ENCODE measurements at regions not wholly inside any gene's neighbourhood (a gene's known extent, or its start where the extent isn't known, plus 50 kb on each side); places are given as distances from the start of the nearest gene placed in this dataset.

DNA sequence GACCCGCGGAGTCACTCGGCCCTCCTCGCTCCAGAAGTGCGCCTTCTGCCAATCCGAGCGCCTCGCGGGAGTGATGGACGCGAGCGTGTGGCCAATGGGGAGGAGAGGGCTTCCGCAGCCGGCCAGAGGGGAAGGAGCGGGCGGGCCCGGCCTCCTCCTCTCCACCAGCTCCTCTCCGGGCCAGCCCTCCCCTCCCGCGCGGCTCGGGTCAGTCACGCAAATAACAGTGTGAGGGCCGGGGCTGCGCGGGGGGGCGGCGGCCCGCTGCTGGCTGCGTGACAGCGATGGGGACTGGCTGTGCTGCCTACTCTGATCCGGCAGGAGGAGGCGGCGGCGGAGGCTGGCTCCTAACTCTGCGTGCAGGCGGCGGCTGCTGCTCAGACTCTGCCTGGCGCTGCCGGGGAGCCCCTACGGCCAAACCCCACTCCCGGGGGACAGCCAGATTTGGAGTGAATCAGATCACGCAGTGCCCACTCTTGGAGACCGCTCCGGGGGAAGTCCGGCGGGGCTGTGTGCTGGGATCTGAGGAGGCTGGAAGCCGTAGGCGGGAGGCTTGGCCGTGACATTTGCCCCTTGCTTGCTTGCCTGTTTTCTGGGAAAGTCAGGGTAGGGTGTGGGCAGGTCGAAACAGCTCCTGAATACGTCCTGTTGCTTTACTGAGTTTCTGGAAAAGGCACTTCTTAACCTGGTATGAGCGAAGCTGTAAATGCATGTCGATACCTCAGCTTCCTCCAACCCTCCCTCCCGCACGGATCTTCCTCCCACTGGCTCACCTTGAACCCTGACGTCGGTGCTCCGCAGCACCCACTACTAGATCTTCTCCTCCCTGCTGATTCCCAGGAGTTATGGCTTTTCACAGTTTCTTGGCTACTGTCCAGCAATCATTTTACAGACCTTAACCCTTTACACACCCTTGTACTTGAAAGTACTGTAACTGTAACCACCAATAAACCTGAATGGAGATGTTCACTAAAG lies 97.9 kb upstream of the SERTAD2 start:
- peak overlapping the region; percentile 98 for H3K27ac ChIP-seq (ENCODE audit: low read depth, low read length)
- H3K4me3 ChIP-seq (ENCODE audit: low read depth, low read length): peak overlapping the region; percentile 97
- under 1% methylated on average over 59 of the region's 59 CpGs for WGBS (ENCODE audit: insufficient coverage)
- peak in 4 of 6 donors; percentile 74 to 99 (median 93) for DNase-seq (ENCODE audit: low read depth in 4 of 6, low spot score in 6 of 6)
- H3K4me1 ChIP-seq (ENCODE audit: control insufficient read depth, insufficient read depth, low read length): peaks cover 6% of the 10 kb centered on the region
- no peaks in the 10 kb centered on the region for H3K36me3 ChIP-seq (ENCODE audit: control insufficient read depth, insufficient read depth, low read length)
- no peaks in the 10 kb centered on the region for H3K9me3 ChIP-seq (ENCODE audit: control insufficient read depth, insufficient read depth, low read length)
- H3K27me3 ChIP-seq (ENCODE audit: control insufficient read depth, insufficient read depth, low read length): no peaks in the 10 kb centered on the region

DNA sequence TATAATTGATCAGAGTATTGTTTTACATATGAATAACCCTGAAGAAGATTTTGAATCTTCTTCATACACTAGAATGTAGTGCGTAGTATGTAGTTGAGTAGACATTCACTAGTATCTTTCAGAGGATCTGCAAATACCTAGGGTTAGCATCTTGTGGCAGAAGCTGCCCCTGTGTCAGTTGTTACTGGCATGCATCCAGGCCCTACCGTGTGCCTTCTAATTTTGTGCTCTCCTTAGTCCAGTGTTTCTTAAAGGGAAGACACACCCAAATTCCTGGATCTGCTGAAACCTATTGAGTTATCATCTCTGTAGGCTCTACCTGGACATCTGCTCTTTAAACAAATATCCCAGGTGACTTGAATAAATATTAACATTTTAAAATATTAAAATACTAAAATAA lies 99.7 kb upstream of the SERTAD2 start:
- no peak overlapping the region for H3K27ac ChIP-seq (ENCODE audit: low read depth, low read length)
- no peaks in the 10 kb centered on the region for H3K9me3 ChIP-seq (ENCODE audit: control insufficient read depth, insufficient read depth, low read length)
- H3K36me3 ChIP-seq (ENCODE audit: control insufficient read depth, insufficient read depth, low read length): no peaks in the 10 kb centered on the region
- no peak overlapping the region for H3K4me3 ChIP-seq (ENCODE audit: low read depth, low read length)
- peaks cover 6% of the 10 kb centered on the region for H3K4me1 ChIP-seq (ENCODE audit: control insufficient read depth, insufficient read depth, low read length)
- H3K27me3 ChIP-seq (ENCODE audit: control insufficient read depth, insufficient read depth, low read length): no peaks in the 10 kb centered on the region
- DNase-seq (ENCODE audit: low read depth in 4 of 6, low spot score in 6 of 6): no peak
- WGBS (ENCODE audit: insufficient coverage): 30% methylated on average over 1 of the region's 2 CpGs

DNA sequence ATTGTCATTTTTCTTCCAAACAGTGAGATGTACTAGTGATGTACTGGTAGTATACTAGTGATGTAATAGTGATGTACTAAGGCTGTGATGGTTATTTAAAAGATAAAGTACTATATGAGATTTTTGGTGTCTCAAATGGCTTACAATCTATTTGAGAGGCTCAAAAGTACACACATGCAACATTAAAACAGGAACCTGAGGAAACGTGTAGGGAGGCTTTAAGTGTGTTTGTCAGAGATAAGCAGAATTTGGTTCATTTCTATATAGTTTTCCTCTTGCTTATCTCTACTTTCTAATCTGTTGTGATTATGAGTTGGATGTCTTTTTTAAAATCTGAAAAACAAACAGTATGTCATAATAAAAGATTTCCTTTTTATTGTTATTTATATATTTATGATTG lies 100.9 kb upstream of the SERTAD2 start:
- no CpG with 5 or more reads among the region's 1 CpG for WGBS (ENCODE audit: insufficient coverage)
- H3K9me3 ChIP-seq (ENCODE audit: control insufficient read depth, insufficient read depth, low read length): no peaks in the 10 kb centered on the region
- H3K27me3 ChIP-seq (ENCODE audit: control insufficient read depth, insufficient read depth, low read length): no peaks in the 10 kb centered on the region

DNA sequence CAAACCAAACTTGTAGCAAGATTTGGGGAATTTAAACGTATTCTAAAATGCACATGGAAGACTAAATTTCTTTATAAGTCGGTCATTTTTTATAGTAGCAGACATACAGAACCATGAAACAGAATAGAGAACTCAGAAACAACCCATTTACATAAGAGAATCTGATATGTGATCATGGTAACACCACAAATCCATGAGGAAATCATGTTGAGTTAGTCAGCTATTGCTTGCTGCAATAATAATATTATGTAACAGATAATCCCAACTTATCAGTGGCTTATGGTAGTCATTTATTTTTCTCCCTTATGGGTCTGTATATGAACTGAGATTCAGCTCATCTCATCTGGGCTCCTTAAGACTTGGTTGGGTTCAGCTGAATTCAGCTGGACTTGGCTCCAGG lies 103.4 kb upstream of the SERTAD2 start:
- no peak overlapping the region for H3K27ac ChIP-seq (ENCODE audit: low read depth, low read length)
- no CpG with 5 or more reads among the region's 2 CpGs for WGBS (ENCODE audit: insufficient coverage)
- no peak for DNase-seq (ENCODE audit: low read depth in 4 of 6, low spot score in 6 of 6)
- H3K36me3 ChIP-seq (ENCODE audit: control insufficient read depth, insufficient read depth, low read length): no peaks in the 10 kb centered on the region
- no peaks in the 10 kb centered on the region for H3K27me3 ChIP-seq (ENCODE audit: control insufficient read depth, insufficient read depth, low read length)
- no peaks in the 10 kb centered on the region for H3K4me1 ChIP-seq (ENCODE audit: control insufficient read depth, insufficient read depth, low read length)
- H3K9me3 ChIP-seq (ENCODE audit: control insufficient read depth, insufficient read depth, low read length): no peaks in the 10 kb centered on the region
- no peak overlapping the region for H3K4me3 ChIP-seq (ENCODE audit: low read depth, low read length)

More for the DNA sequence above, 100.9 kb upstream of the SERTAD2 start:
- Histone ChIP-seq H3K4me3 (ENCODE audit: low read depth, low read length) (no peak overlapping the region), H3K36me3 (ENCODE audit: control insufficient read depth, insufficient read depth, low read length) (no peaks in the 10 kb centered on the region), H3K4me1 (ENCODE audit: control insufficient read depth, insufficient read depth, low read length) (peaks cover 6% of the 10 kb centered on the region), H3K27ac (ENCODE audit: low read depth, low read length) (no peak overlapping the region)
- DNase-seq (ENCODE audit: low read depth in 4 of 6, low spot score in 6 of 6): no peak

DNA sequence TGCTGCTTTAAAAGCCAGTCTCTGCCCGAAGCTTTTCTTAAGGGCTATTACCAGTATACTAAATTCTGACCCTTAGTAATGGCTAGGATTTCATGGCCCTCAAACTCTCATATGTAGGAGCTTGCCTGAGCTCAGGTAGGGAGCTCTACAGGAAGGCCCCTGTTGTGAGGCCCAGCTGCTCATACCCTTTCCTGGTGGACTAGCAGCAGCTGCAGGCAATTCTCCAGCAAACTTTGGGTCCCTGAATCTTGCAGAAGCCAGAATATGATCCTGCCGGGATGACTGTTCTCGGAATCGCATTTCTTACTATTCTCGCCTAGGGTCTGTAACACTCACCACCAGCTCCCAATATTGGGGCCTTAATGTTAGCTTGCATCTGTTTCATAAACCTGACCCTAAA lies 106.4 kb upstream of the SERTAD2 start:
- 92% methylated on average over 2 of the region's 5 CpGs for WGBS (ENCODE audit: insufficient coverage)
- no peaks in the 10 kb centered on the region for H3K9me3 ChIP-seq (ENCODE audit: control insufficient read depth, insufficient read depth, low read length)
- H3K4me3 ChIP-seq (ENCODE audit: low read depth, low read length): no peak overlapping the region
- H3K4me1 ChIP-seq (ENCODE audit: control insufficient read depth, insufficient read depth, low read length): no peaks in the 10 kb centered on the region
- DNase-seq (ENCODE audit: low read depth in 4 of 6, low spot score in 6 of 6): no peak
- no peaks in the 10 kb centered on the region for H3K36me3 ChIP-seq (ENCODE audit: control insufficient read depth, insufficient read depth, low read length)
- H3K27me3 ChIP-seq (ENCODE audit: control insufficient read depth, insufficient read depth, low read length): no peaks in the 10 kb centered on the region
- no peak overlapping the region for H3K27ac ChIP-seq (ENCODE audit: low read depth, low read length)

DNA sequence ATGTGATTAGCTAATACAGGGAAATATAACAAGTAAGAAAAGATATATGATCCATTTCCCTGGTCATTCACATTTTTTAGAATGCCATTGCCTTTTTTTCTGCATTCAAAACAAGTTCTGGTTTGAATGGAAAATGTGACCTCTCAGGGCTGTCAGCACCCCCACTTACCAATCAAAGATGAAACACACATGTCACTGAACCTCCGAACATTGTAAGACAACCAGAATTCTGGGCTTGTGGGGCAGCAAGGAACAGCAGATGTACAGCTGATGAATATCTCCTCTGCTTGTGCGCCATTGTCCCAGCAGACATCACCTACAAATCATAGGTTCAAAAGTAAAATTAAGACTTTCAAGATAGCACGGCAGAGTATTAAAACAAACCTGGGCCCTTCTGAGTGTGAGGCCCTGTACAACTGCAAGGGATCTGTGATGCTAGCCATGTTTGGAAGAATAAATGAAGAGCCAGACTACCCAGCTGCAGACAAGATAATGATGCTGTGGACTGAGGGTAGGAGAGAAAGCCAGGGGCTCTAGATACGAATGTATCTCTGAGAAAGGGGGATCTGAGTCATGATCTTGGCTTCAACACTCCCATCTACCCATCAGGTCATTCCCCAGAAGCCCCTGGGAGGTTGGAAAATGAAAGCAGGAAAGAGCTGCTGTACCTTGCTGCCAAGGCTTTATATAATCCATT lies 108.7 kb upstream of the SERTAD2 start:
- no peak for DNase-seq (ENCODE audit: low read depth in 4 of 6, low spot score in 6 of 6)
- Histone ChIP-seq H3K4me3 (ENCODE audit: low read depth, low read length) (no peak overlapping the region), H3K27me3 (ENCODE audit: control insufficient read depth, insufficient read depth, low read length) (peaks cover 3% of the 10 kb centered on the region), H3K36me3 (ENCODE audit: control insufficient read depth, insufficient read depth, low read length) (no peaks in the 10 kb centered on the region), H3K9me3 (ENCODE audit: control insufficient read depth, insufficient read depth, low read length) (no peaks in the 10 kb centered on the region), H3K27ac (ENCODE audit: low read depth, low read length) (no peak overlapping the region), H3K4me1 (ENCODE audit: control insufficient read depth, insufficient read depth, low read length) (no peaks in the 10 kb centered on the region)
- WGBS (ENCODE audit: insufficient coverage): 96% methylated on average over 3 of the region's 4 CpGs

DNA sequence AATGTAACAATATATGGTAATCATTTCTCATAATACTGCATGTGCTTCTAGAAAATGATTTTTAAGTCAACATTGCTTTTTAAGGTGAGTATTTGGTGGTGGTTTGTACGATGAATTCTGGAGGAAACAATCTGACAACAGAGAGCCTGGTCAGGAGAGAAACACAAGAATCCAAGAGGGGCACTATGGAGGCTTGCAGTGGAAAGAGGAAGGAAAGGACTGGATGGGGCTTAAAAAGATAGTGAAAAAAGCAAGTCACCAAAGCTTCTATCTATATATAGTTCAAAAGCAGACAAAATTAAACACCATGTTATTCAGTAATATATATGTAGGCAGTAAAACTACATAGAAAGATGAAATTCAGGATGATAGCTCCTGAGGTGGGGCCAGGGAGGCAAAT lies 109.4 kb upstream of the SERTAD2 start:
- DNase-seq (ENCODE audit: low read depth in 4 of 6, low spot score in 6 of 6): no peak
- Histone ChIP-seq H3K4me1 (ENCODE audit: control insufficient read depth, insufficient read depth, low read length) (no peaks in the 10 kb centered on the region), H3K27me3 (ENCODE audit: control insufficient read depth, insufficient read depth, low read length) (peaks cover 3% of the 10 kb centered on the region), H3K36me3 (ENCODE audit: control insufficient read depth, insufficient read depth, low read length) (no peaks in the 10 kb centered on the region), H3K4me3 (ENCODE audit: low read depth, low read length) (no peak overlapping the region), H3K27ac (ENCODE audit: low read depth, low read length) (no peak overlapping the region), H3K9me3 (ENCODE audit: control insufficient read depth, insufficient read depth, low read length) (no peaks in the 10 kb centered on the region)
- 100% methylated on average over 1 of the region's 1 CpG for WGBS (ENCODE audit: insufficient coverage)

DNA sequence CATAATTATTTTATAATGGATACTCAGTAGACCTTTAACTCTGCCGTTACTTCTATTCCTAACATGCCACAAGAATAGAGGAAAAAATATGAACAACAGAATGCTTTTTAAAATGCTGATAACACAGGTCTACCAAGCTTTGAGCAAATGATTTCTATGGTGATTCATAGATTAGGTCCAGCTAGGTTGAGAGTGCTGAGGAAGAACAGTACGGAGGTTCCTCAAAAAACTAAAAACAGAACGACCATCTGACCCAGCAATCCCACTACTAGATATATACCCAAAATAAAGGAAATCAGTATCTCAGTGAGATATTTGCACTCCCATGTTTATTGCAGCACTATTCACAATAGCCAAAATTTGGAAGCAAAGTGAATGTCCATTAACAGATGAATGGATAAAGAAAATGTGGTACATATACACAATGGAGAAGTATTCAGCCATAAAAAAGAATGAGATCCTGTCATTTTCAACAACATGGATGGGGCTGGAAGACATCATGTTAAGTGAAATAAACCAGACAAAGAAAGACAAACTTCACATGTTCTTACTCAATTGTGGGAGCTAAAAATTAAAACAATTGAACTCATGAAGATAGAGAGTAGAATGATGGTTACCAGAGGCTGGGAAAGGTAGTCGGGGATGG lies 111.6 kb upstream of the SERTAD2 start:
- Histone ChIP-seq H3K4me3 (ENCODE audit: low read depth, low read length) (no peak overlapping the region), H3K9me3 (ENCODE audit: control insufficient read depth, insufficient read depth, low read length) (no peaks in the 10 kb centered on the region), H3K27me3 (ENCODE audit: control insufficient read depth, insufficient read depth, low read length) (peaks cover 4% of the 10 kb centered on the region), H3K4me1 (ENCODE audit: control insufficient read depth, insufficient read depth, low read length) (peaks cover 5% of the 10 kb centered on the region), H3K27ac (ENCODE audit: low read depth, low read length) (no peak overlapping the region), H3K36me3 (ENCODE audit: control insufficient read depth, insufficient read depth, low read length) (no peaks in the 10 kb centered on the region)
- WGBS (ENCODE audit: insufficient coverage): no CpG with 5 or more reads among the region's 4 CpGs
- no peak for DNase-seq (ENCODE audit: low read depth in 4 of 6, low spot score in 6 of 6)

DNA sequence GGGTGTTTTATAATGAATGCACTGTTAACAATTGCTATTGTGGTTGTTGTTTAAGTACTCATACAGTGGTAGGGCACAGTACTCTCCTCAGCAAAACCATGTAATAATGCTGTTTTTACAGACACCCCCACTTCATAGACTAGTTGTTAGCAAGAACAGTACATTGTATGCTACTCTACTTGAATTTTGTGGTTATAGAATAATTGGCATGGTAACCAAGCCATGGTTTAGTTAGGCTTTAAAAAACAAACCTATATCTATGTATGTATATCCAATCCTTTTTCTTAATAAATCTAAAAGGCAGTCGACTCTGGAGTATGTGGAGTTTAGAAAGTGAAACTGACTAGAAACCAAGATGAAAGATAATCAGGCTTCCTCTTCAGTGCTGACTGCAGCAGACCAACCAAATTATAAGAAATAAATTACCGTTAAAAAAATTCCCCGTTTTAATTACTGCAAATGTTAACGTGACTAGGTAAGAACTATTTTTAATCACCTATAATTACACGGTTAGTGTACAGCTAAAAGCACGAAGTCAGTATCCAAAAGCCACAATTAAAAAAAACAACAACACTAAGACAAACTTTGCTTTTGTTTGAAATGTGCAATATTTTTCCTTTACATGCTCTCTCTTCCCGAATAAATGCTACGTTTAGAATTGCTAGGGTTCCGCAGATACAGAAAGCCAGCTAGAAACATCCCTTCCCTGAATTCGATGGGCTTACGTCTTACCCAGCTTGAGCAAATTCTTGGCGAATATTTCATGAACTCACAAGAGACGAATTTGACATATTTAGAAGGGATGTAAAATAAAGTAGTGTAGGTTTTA lies 113.3 kb upstream of the SERTAD2 start:
- H3K4me1 ChIP-seq (ENCODE audit: control insufficient read depth, insufficient read depth, low read length): peaks cover 5% of the 10 kb centered on the region
- H3K9me3 ChIP-seq (ENCODE audit: control insufficient read depth, insufficient read depth, low read length): no peaks in the 10 kb centered on the region
- peak in 3 of 6 donors; percentile 9 to 83 (median 11) for DNase-seq (ENCODE audit: low read depth in 4 of 6, low spot score in 6 of 6)
- no peaks in the 10 kb centered on the region for H3K36me3 ChIP-seq (ENCODE audit: control insufficient read depth, insufficient read depth, low read length)
- WGBS (ENCODE audit: insufficient coverage): 8% methylated on average over 3 of the region's 13 CpGs
- H3K4me3 ChIP-seq (ENCODE audit: low read depth, low read length): peak overlapping the region; percentile 57
- H3K27me3 ChIP-seq (ENCODE audit: control insufficient read depth, insufficient read depth, low read length): peaks cover 5% of the 10 kb centered on the region
- H3K27ac ChIP-seq (ENCODE audit: low read depth, low read length): peak overlapping the region; percentile 38
